ENCODE measurements at regions not wholly inside any gene's neighbourhood (a gene's known extent, or its start where the extent isn't known, plus 50 kb on each side); places are given as distances from the start of the nearest gene placed in this dataset.
A peak's percentile ranks its signal among the peaks of the same experiment; 100 is the strongest.

DNA sequence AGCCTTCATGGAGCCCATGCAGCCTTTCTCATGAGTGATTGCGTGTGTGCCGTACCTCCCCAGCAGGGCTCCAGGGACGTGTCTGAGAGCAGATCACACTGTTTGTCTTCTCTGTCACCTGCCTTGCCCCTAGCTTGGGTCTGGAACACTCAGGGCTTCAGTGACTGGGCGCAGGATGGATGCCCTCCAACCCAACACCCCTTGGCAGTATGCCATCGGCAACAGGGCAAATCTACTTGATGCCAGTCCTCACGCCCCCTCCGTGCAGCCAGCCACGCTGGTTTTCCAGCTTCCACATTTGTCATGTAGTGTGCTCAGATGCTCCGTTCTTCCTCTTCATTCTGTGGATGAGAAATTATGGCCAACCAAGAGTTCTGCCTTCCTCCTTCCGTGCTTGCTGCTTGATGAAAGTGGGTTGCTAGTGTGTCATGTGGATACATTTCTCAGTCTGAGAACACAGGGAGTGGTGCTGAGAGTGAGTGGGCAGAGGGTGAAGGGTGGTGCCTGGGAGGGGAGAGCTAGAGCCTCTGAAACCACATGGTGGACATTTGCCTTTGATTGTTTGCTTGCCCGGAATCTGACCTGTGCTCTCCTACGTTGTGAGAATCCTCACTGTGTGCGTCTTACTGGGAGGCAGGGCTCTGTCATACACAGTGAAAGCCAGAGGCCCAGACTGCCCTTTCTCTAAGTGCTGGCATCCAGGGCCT lies 97.2 kb downstream of the FAM43A start:
- H3K27me3 ChIP-seq (ENCODE audit: control insufficient read depth, insufficient read depth, low read length, poor library complexity, severe bottlenecking): no peaks in the 10 kb centered on the region
- H3K9me3 ChIP-seq (ENCODE audit: control insufficient read depth, low read length): no peaks in the 10 kb centered on the region
- no peak overlapping the region for H3K4me3 ChIP-seq (ENCODE audit: insufficient read depth, low read depth, low read length)
- 88 to 89% methylated on average over 13 of the region's 13 CpGs for WGBS, 2 experiments
- H3K36me3 ChIP-seq (ENCODE audit: control insufficient read depth, insufficient read depth, low read length): no peaks in the 10 kb centered on the region
- H3K4me1 ChIP-seq (ENCODE audit: control insufficient read depth, insufficient read depth, low read length): peaks cover 3% of the 10 kb centered on the region
- no peak overlapping the region for H3K27ac ChIP-seq (ENCODE audit: insufficient read depth, low read depth, low read length, poor library complexity, severe bottlenecking)

DNA sequence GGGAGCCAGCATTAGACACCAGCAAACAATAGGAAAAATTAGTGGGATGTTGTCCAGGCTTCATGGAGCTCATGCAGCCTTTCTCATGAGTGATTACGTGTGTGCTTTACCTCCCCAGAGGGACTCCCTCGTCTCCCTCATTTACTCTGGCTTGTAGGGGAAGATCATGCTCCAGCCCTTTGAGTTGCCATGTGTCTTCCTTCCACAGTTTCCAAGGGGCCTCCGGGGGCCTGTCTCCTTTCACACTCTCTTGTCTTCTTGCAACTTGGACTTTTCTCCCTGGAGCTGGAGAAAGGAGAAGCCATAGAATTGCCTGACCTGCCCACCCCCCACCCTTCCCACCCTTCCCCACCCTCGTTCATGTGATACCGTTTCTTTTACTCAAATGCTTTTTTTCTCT lies 98.7 kb downstream of the FAM43A start:
- Histone ChIP-seq H3K27ac (ENCODE audit: insufficient read depth, low read depth, low read length, poor library complexity, severe bottlenecking) (no peak overlapping the region), H3K4me1 (ENCODE audit: control insufficient read depth, insufficient read depth, low read length) (peaks cover 3% of the 10 kb centered on the region), H3K9me3 (ENCODE audit: control insufficient read depth, low read length) (no peaks in the 10 kb centered on the region), H3K4me3 (ENCODE audit: insufficient read depth, low read depth, low read length) (no peak overlapping the region), H3K27me3 (ENCODE audit: control insufficient read depth, insufficient read depth, low read length, poor library complexity, severe bottlenecking) (no peaks in the 10 kb centered on the region), H3K36me3 (ENCODE audit: control insufficient read depth, insufficient read depth, low read length) (no peaks in the 10 kb centered on the region)
- whole genome bisulfite sequencing, 2 experiments: 88 to 95% methylated on average over 5 of the region's 5 CpGs

DNA sequence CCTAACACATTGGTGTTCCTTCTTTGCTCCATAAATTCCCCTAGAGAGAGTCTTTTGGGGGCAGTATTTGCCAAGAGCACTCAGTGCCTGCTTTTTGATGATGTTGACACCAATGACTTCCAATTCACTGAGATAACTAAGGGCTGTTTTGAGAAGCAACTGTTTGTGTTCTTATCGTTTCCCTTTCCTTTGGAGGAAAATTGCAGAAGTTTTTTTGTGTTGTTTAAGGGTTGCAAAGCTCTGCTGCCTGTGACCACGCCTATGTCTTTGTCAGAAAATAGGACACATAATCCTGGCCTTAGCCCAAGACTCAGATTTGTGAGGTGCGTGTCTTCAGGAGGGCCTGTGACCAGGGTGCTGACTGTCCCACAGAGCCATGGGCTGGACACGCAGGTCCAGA lies 99.6 kb downstream of the FAM43A start:
- Histone ChIP-seq H3K4me3 (ENCODE audit: insufficient read depth, low read depth, low read length) (no peak overlapping the region), H3K9me3 (ENCODE audit: control insufficient read depth, low read length) (no peaks in the 10 kb centered on the region), H3K4me1 (ENCODE audit: control insufficient read depth, insufficient read depth, low read length) (peaks cover 3% of the 10 kb centered on the region), H3K27ac (ENCODE audit: insufficient read depth, low read depth, low read length, poor library complexity, severe bottlenecking) (no peak overlapping the region), H3K36me3 (ENCODE audit: control insufficient read depth, insufficient read depth, low read length) (no peaks in the 10 kb centered on the region), H3K27me3 (ENCODE audit: control insufficient read depth, insufficient read depth, low read length, poor library complexity, severe bottlenecking) (no peaks in the 10 kb centered on the region)
- 95 to 98% methylated on average over 4 of the region's 4 CpGs for WGBS, 2 experiments

DNA sequence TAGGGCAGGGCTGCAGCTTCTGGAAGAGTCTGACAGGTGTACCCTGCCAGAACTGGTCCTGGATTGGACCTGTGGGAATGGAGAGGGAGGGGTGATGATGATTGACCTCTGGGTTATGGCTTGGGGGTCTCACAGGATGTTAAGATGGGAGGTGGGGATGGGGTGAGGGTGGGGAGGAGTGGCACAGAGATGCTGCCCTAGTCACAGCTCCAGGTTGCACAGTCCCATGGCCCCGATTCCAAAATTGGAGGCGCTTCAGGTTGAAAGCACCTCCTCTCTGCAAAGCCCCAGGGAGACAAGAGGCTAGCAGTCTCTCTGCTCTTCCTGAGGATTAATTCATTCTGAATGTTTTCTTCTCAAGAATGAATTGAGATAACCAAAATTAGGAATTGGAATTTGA lies 101.4 kb downstream of the FAM43A start:
- Histone ChIP-seq H3K4me1 (ENCODE audit: control insufficient read depth, insufficient read depth, low read length) (peaks cover 3% of the 10 kb centered on the region), H3K9me3 (ENCODE audit: control insufficient read depth, low read length) (no peaks in the 10 kb centered on the region), H3K27ac (ENCODE audit: insufficient read depth, low read depth, low read length, poor library complexity, severe bottlenecking) (no peak overlapping the region), H3K4me3 (ENCODE audit: insufficient read depth, low read depth, low read length) (no peak overlapping the region), H3K36me3 (ENCODE audit: control insufficient read depth, insufficient read depth, low read length) (no peaks in the 10 kb centered on the region), H3K27me3 (ENCODE audit: control insufficient read depth, insufficient read depth, low read length, poor library complexity, severe bottlenecking) (no peaks in the 10 kb centered on the region)
- WGBS, 2 experiments: 94 to 98% methylated on average over 2 of the region's 2 CpGs

DNA sequence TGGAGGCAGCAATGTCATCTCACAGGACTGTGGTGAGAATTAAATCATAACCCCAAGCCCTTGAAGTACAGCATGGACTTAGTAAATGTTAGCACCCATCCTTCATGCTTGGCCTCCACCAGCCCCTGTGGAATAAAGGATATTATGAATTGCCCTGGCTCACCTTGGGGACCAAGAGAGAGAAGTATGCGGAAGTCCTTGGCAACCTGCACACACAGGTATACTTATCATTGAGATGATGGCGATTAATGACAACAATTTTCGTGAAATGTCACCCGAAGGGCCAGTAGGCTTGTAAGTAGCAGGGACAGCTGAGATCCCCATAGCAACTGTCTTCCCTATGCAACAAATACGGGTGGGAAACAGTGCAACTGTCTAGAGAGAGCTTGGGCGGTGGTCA lies 102.0 kb downstream of the FAM43A start:
- H3K4me1 ChIP-seq (ENCODE audit: control insufficient read depth, insufficient read depth, low read length): peaks cover 3% of the 10 kb centered on the region
- WGBS, 2 experiments: 94 to 97% methylated on average over 6 of the region's 6 CpGs
- no peaks in the 10 kb centered on the region for H3K36me3 ChIP-seq (ENCODE audit: control insufficient read depth, insufficient read depth, low read length)
- H3K27ac ChIP-seq (ENCODE audit: insufficient read depth, low read depth, low read length, poor library complexity, severe bottlenecking): no peak overlapping the region
- H3K9me3 ChIP-seq (ENCODE audit: control insufficient read depth, low read length): no peaks in the 10 kb centered on the region
- H3K27me3 ChIP-seq (ENCODE audit: control insufficient read depth, insufficient read depth, low read length, poor library complexity, severe bottlenecking): no peaks in the 10 kb centered on the region
- no peak overlapping the region for H3K4me3 ChIP-seq (ENCODE audit: insufficient read depth, low read depth, low read length)

DNA sequence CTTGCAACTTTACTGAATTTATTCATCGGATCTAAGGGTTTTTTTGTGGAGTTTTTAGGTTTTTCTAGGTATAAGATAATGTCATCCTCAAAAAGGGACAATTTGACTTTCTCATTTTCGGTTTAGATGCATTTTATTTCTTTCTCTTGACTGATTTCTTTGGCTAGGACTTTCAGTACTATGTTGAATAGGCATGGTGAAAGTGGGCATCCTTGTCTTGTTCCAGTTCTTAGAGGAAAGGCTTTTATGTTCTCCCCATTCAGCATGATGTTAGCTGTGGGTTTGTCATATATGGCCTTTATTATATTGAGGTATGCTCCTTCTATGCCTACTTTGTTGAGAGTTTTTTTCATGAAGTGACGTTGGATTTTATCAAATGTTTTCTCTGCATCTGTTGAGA lies 106.7 kb downstream of the FAM43A start:
- 92 to 93% methylated on average over 3 of the region's 3 CpGs for WGBS, 2 experiments

DNA sequence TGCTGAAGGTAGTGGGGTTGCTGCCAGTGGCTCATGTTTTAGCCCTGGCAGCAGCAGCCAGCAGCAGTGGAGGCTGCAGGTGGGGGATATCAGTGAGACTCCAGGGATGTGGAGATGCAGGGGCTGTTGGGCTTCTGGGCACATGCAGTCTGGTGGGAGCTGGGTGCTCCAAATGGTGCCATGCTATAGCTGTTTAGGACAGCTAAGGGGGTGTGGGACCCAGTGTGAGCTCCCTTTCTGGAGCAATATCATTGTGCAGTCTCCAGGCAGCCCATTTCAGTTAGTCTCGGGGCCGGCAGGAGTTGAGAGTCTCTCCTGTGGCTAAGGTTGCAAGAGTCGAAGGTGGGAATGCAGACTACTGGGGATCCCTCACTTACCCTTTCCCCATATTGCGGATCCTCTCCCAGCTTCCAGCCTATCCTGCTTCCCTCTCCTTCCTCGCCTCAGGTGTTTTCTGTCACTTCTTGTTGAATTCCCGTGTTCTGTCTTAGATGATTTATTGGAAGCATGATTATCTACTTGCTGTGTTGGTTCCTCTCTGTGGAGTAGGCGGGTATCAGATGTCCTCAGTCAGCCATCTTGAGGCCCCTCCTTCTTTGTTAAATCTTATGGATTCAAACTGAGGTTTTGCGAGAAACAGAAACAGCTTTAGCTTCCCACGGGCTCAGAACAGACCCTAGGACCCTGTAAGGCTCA lies 112.0 kb downstream of the FAM43A start:
- Histone ChIP-seq H3K4me3 (ENCODE audit: insufficient read depth, low read depth, low read length) (no peak overlapping the region), H3K27me3 (ENCODE audit: control insufficient read depth, insufficient read depth, low read length, poor library complexity, severe bottlenecking) (no peaks in the 10 kb centered on the region), H3K4me1 (ENCODE audit: control insufficient read depth, insufficient read depth, low read length) (peaks cover 20% of the 10 kb centered on the region), H3K27ac (ENCODE audit: insufficient read depth, low read depth, low read length, poor library complexity, severe bottlenecking) (no peak overlapping the region), H3K9me3 (ENCODE audit: control insufficient read depth, low read length) (peaks cover 2% of the 10 kb centered on the region), H3K36me3 (ENCODE audit: control insufficient read depth, insufficient read depth, low read length) (no peaks in the 10 kb centered on the region)
- 92 to 93% methylated on average over 9 of the region's 9 CpGs for WGBS, 2 experiments

More for the DNA sequence above, 106.7 kb downstream of the FAM43A start:
- H3K9me3 ChIP-seq (ENCODE audit: control insufficient read depth, low read length): peaks cover 2% of the 10 kb centered on the region
- no peaks in the 10 kb centered on the region for H3K27me3 ChIP-seq (ENCODE audit: control insufficient read depth, insufficient read depth, low read length, poor library complexity, severe bottlenecking)
- no peak overlapping the region for H3K4me3 ChIP-seq (ENCODE audit: insufficient read depth, low read depth, low read length)
- H3K36me3 ChIP-seq (ENCODE audit: control insufficient read depth, insufficient read depth, low read length): no peaks in the 10 kb centered on the region
- H3K4me1 ChIP-seq (ENCODE audit: control insufficient read depth, insufficient read depth, low read length): no peaks in the 10 kb centered on the region
- no peak overlapping the region for H3K27ac ChIP-seq (ENCODE audit: insufficient read depth, low read depth, low read length, poor library complexity, severe bottlenecking)

DNA sequence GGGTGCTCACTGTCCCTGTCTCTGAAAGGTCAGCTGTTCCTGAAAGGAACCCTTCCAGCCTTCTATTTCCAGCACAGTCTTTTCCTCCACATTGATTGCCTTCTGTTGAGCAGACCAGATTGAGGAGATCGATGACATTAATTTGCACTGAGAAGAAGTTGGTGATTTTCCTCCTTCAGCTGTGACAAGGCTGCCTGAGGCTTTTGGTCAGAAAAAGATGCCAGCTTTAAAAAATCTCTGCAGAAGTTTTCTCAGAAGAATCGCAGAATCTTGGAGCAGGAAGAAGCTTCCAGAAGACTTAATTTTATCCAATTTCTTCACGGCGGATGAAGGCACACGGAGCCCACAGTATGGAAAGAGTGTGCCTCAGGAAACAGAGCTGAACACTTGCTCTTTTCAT lies 112.8 kb downstream of the FAM43A start:
- H3K4me1 ChIP-seq (ENCODE audit: control insufficient read depth, insufficient read depth, low read length): peaks cover 20% of the 10 kb centered on the region
- H3K9me3 ChIP-seq (ENCODE audit: control insufficient read depth, low read length): peaks cover 2% of the 10 kb centered on the region
- WGBS, 2 experiments: 93 to 95% methylated on average over 5 of the region's 5 CpGs

DNA sequence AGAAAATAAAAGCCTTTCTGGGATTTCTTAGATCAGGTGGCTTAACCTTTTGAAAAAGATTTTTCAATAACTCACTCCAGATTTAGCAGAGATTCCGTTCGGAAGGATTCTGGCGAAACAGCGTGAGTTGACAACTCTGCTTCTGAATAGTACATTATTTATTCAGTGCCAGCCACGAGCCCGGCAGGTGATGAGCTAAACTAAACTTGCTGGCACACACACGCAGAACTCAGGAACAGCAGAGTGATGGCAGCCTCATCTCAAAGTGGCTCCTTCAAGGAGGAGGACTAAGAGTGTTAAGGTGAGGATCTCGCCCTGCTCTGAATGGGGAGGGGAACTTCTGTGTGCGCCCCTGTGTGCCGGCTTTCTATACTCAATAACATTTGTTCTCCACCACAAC lies 114.3 kb downstream of the FAM43A start:
- Histone ChIP-seq H3K4me1 (ENCODE audit: control insufficient read depth, insufficient read depth, low read length) (peaks cover 20% of the 10 kb centered on the region), H3K9me3 (ENCODE audit: control insufficient read depth, low read length) (peaks cover 2% of the 10 kb centered on the region), H3K27ac (ENCODE audit: insufficient read depth, low read depth, low read length, poor library complexity, severe bottlenecking) (no peak overlapping the region), H3K36me3 (ENCODE audit: control insufficient read depth, insufficient read depth, low read length) (no peaks in the 10 kb centered on the region), H3K4me3 (ENCODE audit: insufficient read depth, low read depth, low read length) (no peak overlapping the region), H3K27me3 (ENCODE audit: control insufficient read depth, insufficient read depth, low read length, poor library complexity, severe bottlenecking) (no peaks in the 10 kb centered on the region)
- 91 to 92% methylated on average over 10 of the region's 10 CpGs for WGBS, 2 experiments

More for the DNA sequence above, 112.8 kb downstream of the FAM43A start:
- Histone ChIP-seq H3K4me3 (ENCODE audit: insufficient read depth, low read depth, low read length) (no peak overlapping the region), H3K36me3 (ENCODE audit: control insufficient read depth, insufficient read depth, low read length) (no peaks in the 10 kb centered on the region), H3K27me3 (ENCODE audit: control insufficient read depth, insufficient read depth, low read length, poor library complexity, severe bottlenecking) (no peaks in the 10 kb centered on the region), H3K27ac (ENCODE audit: insufficient read depth, low read depth, low read length, poor library complexity, severe bottlenecking) (no peak overlapping the region)

DNA sequence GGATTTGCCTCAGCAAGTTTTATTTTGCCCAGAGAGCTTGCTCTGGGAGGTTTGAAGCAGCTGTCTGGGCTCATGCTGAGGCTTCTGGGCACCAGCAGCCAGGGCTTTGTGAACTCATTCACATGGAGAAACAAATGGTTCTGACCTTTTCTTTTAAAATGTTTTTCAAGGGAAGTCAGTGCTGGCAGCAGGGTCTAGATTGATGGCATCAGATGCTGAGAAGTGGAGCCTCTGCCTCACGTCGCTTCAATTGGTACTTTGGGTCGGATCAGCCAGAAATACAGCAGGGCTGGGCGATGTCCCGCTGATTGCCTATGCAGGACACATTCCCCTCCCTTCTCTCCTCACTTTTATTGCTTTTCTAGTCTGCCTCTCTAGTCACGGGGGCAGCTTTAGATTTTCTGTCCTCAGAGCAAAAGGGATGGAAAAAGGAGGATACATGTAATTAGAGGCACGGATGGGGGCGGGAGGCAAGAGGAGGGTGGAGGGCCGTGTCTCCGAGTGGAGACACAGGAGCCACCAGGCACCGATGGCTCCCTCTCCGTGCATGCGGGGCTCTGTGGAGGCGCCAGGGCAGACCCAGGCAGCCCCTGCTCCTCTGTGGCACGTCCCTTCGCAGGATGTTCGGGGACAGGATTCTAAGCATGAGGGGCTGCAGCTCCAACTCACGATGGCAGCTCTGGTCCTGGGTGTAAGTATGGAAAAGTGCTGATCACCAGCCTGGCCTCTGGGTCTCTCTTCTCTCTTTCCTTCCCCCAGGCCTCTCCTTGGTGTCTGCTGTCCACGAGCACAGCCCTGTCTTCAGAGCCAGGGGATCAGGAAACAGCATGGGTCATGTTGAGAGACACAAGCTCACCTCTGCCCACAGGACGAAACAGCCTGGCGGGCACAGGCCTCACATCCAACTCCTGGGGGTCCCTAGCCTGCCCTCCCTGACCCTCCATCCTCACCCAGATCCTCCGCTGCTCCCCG lies 116.1 kb downstream of the FAM43A start:
- H3K36me3 ChIP-seq (ENCODE audit: control insufficient read depth, insufficient read depth, low read length): no peaks in the 10 kb centered on the region
- H3K9me3 ChIP-seq (ENCODE audit: control insufficient read depth, low read length): no peaks in the 10 kb centered on the region
- H3K27me3 ChIP-seq (ENCODE audit: control insufficient read depth, insufficient read depth, low read length, poor library complexity, severe bottlenecking): no peaks in the 10 kb centered on the region
- H3K4me3 ChIP-seq (ENCODE audit: insufficient read depth, low read depth, low read length): no peak overlapping the region
- peaks cover 22% of the 10 kb centered on the region for H3K4me1 ChIP-seq (ENCODE audit: control insufficient read depth, insufficient read depth, low read length)
- WGBS, 2 experiments: 52 to 59% methylated on average over 23 of the region's 23 CpGs
- peak overlapping the region; percentile 51 for H3K27ac ChIP-seq (ENCODE audit: insufficient read depth, low read depth, low read length, poor library complexity, severe bottlenecking)
